Fibroblast of skin of left quadriceps (primary cell): ENCODE measurements at regions not wholly inside any gene's neighbourhood (a gene's known extent, or its start where the extent isn't known, plus 50 kb on each side); places are given as distances from the start of the nearest gene placed in this dataset.

Experiments
- DNase-seq, 2 experiments: peaks; one replicate each; pipeline ENCODE4 v3.0.0-alpha.2; 2013; ENCODE audit warnings: low read depth in 2 of 2

DNA sequence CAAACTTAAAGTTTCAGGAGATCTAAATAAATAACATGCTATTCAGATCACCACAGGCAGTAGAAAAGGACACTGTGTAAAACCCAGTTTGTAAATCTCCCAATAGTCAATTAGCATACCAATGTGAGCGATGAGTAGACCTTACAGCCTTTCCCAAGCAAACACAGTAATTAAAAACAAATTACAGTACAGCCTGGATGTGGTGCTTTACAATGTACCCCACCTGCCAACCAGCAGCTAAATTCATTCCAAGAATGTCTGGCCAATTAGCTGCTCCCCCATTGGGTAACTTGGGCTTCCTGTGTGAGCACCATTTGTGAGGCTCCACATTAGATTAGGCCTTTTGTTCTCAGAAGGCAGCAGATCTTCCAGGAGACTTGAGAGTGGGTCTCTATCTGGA, 635.0 kb downstream of the TBL1XR1 start:
- no peak for DNase-seq

DNA sequence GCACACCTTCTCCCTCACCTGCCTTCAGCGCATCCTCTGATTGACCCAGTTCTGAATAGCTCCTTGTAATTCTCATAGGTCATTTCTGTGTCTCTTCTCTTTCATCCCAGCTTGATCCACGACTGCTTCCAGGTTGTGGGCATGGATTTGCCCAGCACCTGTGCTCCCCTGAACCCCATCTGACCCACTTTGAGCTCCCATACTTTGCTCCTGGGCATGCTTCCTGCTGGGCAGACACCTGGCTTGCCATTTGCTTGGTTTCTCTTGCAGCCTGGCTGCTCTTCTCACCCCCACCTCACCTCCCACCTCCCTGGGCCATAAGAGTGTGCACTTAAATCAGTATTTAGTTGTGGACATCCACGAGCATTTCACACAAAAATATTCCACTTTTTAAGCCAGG, 635.5 kb downstream of the TBL1XR1 start:
- DNase-seq, result no peak

DNA sequence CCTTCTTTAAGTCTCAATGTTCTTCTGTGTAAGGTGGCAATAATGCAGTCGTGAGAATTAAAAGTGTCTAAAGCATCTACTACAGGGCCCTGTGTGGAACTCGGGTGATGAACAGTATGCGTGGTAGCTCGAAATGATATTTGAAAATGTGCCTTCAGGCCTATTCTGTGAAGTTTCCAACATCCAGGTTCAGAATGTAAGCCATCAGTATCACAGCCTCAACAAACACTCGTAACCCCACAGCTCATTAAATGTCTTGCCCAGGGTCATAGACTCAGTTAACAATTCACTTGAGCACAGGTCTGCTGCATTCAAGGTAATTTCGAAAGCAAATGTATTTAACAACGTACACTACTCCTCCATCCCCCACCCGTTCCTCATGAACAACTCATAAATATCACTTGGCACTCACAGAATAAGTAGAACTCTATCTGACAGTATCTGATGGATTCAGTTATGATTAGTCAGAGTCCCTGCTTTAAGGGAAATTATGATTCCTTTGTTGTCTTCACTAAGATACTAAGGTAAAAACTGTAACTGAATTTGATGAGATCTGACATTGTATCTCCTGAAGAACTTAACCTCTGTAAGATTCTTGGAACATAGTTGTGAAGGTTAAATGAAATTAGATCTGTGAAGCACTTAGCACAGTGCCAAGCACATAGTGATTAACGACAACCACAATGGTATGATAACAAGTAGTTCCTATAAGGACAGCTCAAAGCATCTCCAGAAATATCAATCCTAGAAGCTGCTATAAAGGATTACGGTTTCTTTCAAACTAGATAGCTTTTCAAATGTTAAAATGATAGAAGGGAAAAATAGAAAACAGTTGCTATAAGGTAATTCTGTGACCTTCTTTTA, 642.3 kb downstream of the TBL1XR1 start:
- DNase-seq, result no peak

GRCh38 chr3:176554264-176554663, 643.0 kb downstream of the TBL1XR1 start:
- no peak for DNase-seq

DNA sequence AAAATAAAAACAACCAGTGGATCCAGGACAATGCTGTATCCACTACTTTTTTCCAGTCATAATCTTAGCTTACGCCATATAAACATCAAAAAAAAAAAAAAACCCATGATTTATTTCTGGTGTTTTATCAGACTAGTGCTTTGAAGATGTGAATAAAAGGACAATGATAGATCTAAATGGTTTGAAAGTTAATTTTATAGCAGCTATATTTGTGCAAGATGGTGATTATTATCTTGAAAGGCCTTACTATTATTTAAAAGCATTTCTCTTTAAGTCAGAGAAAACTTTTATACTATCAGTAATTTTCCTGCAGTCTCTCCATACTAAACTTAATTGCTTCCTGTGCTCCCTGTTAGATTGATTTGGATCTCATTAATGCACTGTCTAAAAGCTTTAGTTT, 670.3 kb downstream of the TBL1XR1 start:
- DNase-seq, result no peak

- no peak for DNase-seq
These were observed 671.1 kb downstream of the TBL1XR1 start for GRCh38 chr3:176526225-176526624.

DNA sequence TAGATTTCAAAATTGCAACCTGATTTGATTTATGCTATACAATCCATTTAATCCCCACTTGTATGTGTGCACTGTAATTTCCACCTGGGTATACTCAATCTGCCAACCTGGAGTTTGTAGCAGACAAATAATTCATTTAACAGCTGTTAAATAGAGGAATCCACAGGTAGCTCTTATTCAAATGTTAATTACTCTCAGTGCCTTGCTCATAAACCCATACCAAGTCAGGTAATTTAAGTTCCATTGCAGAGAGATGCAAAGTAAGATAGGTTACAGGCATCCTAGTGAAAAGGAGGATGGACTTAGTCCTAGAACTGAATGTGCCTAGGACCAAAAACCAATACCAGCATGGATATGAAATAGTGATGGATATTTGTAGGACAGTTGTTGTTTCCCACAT, 674.2 kb downstream of the TBL1XR1 start:
- DNase-seq, result no peak

GRCh38 chr3:176522436-176522835, 674.8 kb downstream of the TBL1XR1 start:
- DNase-seq, result no peak

- peak; percentile 87 to 88 for DNase-seq
These were observed 675.6 kb downstream of the TBL1XR1 start for GRCh38 chr3:176521531-176522175.

- peak in 1 of 2 experiments; percentile 11 for DNase-seq
These were observed 683.0 kb downstream of the TBL1XR1 start for GRCh38 chr3:176514297-176514696.

GRCh38 chr3:176513604-176514003, 683.7 kb downstream of the TBL1XR1 start:
- peak in 1 of 2 experiments; percentile 14 for DNase-seq

- DNase-seq, result no peak
These were observed 685.2 kb downstream of the TBL1XR1 start for GRCh38 chr3:176512037-176512436.

DNA sequence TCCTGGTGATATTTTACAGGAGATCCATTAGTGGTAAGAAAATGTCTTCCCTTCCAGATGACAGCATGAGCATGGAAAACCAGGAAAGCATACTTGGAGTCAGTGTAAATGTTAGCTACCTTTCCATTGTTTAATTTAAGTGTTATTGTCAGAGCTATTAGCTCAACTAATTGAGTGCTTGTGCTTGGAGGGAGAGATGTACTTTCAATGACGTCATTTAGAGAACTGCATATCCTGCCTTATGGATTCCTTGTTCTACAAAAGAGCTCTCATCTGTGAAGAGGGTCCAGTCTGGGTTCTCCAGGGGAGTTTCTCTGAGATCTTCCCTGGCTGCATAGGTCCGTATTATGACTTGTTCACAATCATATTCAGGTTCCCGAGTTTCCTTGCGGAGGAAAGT, 687.2 kb downstream of the TBL1XR1 start:
- DNase-seq, result no peak

- DNase-seq, result no peak
These were observed 691.2 kb downstream of the TBL1XR1 start for GRCh38 chr3:176505878-176506621.

GRCh38 chr3:176491084-176491483, 706.2 kb downstream of the TBL1XR1 start:
- DNase-seq, result no peak

DNA sequence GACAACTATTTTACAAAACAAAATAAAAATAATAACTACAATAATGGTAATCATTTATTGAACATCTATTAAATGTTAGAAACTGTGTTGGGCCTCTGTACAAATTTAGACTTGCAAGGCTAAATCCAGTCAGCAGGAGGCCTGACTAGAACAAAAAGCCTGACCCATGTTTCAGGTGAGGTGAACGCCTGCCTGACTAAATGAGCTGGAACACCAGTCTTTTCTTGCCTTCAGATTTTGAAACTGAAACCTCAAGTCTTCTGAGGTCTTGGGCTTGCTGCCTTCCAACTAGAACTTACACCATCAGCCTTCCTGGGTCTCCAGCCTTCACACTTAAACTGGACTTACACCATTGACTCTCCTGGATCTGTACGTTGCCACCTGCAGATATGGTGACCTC, 706.9 kb downstream of the TBL1XR1 start:
- DNase-seq, result no peak

DNA sequence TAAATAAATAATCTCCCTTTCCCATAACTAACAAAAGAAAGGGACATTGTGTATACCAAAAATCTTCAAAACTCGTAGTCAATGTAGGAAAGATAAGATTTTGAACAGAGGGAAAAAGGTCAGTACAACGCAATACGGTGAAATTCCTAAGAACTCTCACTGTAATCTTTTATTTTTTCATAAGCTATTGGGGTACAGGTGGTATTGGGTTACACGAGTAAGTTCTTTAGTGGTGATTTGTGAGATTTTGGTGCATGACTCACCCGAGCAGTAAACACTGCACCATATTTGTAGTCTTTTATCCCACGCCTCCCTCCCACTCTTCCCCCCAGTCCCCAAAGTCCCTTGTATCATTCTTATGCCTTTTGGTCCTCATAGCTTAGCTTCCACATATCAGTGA, 718.0 kb downstream of the TBL1XR1 start:
- DNase-seq, result no peak

GRCh38 chr3:176469694-176470205, 727.5 kb downstream of the TBL1XR1 start:
- peak; percentile 1 to 3 for DNase-seq

DNA sequence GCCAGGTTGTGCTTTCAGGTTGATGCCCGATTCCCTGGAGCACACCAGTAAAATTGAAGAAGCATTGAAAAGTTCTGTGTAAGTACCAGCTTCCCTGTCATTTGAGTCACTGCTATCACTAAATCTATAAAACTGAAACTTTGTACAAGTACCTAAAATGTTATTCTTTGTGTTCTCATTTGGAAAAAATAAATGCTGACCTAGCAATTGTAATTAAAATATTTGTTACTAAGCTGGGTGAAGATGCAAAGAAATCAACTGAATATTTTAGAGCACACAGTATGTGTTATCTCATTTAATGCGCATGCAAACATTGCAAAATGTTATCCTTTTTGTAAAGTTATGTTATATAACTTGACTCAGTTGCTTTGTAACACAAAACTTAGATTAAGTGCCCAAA, 733.7 kb downstream of the TBL1XR1 start:
- DNase-seq, result no peak

- no peak for DNase-seq
These were observed 749.9 kb downstream of the TBL1XR1 start for GRCh38 chr3:176447369-176447768.

GRCh38 chr3:176442326-176442725, 755.0 kb downstream of the TBL1XR1 start:
- DNase-seq, result no peak

GRCh38 chr3:176439729-176440128, 757.6 kb downstream of the TBL1XR1 start:
- DNase-seq, result no peak
